GM12873 (cell line): ENCODE measurements at regions not wholly inside any gene's neighbourhood (a gene's known extent, or its start where the extent isn't known, plus 50 kb on each side); places are given as distances from the start of the nearest gene placed in this dataset.

ENCODE experiments used
- CTCF ChIP-seq: IDR thresholded peaks from 2 replicates; pipeline ENCODE4 v1.5.1; 2012; ENCODE audit warnings: low read depth, mild to moderate bottlenecking, moderate library complexity, low read length, control low read depth; ENCODE audit not compliant: insufficient read depth; ENCODE audit errors: missing control alignments

GRCh38 chr2:111662039-111662770 lies 221.8 kb downstream of the ANAPC1 start:
- TF ChIP-seq CTCF: no peak

- no peak for TF ChIP-seq CTCF
These were observed 221.1 kb downstream of the ANAPC1 start for GRCh38 chr2:111662771-111663470.

GRCh38 chr2:111663471-111664274 lies 220.3 kb downstream of the ANAPC1 start:
- no peak for TF ChIP-seq CTCF

GRCh38 chr2:111664275-111664850 lies 219.6 kb downstream of the ANAPC1 start:
- no peak for TF ChIP-seq CTCF

GRCh38 chr2:111665011-111665410 lies 219.0 kb downstream of the ANAPC1 start:
- TF ChIP-seq CTCF: no peak

GRCh38 chr2:111665551-111666116 lies 218.4 kb downstream of the ANAPC1 start:
- no peak for TF ChIP-seq CTCF
